ENCODE measurements at regions not wholly inside any gene's neighbourhood (a gene's known extent, or its start where the extent isn't known, plus 50 kb on each side); places are given as distances from the start of the nearest gene placed in this dataset.

DNA sequence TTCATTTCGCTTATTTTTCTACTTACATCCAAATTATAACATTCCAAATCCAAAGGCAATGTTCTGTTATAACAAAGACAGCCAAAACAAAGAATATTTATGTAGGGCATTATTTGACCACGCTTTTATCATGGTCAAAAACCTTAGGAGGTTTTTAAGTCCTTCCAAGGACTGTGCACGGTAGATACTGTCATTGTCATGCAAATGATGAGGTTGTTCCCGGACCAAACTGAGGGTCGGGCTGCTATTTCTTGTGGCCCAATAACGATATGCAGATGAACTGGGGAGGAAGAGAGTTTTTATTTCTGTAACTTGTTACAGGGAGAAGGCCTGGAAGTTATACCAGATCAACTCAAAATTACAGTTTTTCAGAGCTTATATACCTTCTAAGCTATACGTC, 56.6 kb upstream of the STEAP4 start:
- Histone ChIP-seq H4K5ac (ENCODE audit: insufficient read length, low read depth, low read length) (no peak overlapping the region), H3K9ac (ENCODE audit: extremely low read depth, insufficient read length, low read length) (no peak overlapping the region), H3K23ac (ENCODE audit: insufficient read length, low read depth, low read length) (no peak overlapping the region), H3T11ph (ENCODE audit: low read length) (no peak overlapping the region), H3K27me3 (ENCODE audit: insufficient read depth, low read length) (no peaks in the 10 kb centered on the region), H3K23me2 (ENCODE audit: insufficient read length, low read depth, low read length, poor library complexity, severe bottlenecking) (no peaks in the 10 kb centered on the region), H3K4me1 (ENCODE audit: insufficient read depth, low read length) (no peaks in the 10 kb centered on the region; the same call in none of the 2 replicates), H4K8ac (replicated peaks; ENCODE audit: insufficient read length, low read depth, low read length) (no peak overlapping the region), H2AK5ac (ENCODE audit: insufficient read length, low read length) (no peak overlapping the region), H3K18ac (ENCODE audit: insufficient read length, low read depth, low read length) (no peak overlapping the region), H3K14ac (ENCODE audit: insufficient read depth, low read length) (no peak overlapping the region), H3K79me1 (ENCODE audit: insufficient read depth, low read depth, low read length, poor library complexity, severe bottlenecking) (no peaks in the 10 kb centered on the region), H3K56ac (ENCODE audit: insufficient read length, low read depth, low read length) (no peak overlapping the region), H2AFZ (ENCODE audit: low read length) (no peak overlapping the region), H4K91ac (ENCODE audit: insufficient read length, low read depth, low read length) (no peak overlapping the region), H2BK12ac (ENCODE audit: insufficient read length, low read depth, low read length) (no peak overlapping the region), H3K4me2 (ENCODE audit: insufficient read depth, insufficient read length, low read length) (no peak overlapping the region), H3K9me3 (ENCODE audit: control insufficient read depth, low read depth, low read length) (no peaks in the 10 kb centered on the region), H3K4ac (ENCODE audit: low read depth, low read length) (no peak overlapping the region), H2BK5ac (ENCODE audit: insufficient read length, low read length) (no peak overlapping the region), H3K79me2 (ENCODE audit: insufficient read depth, low read length) (no peaks in the 10 kb centered on the region), H2BK20ac (ENCODE audit: low read depth, low read length, poor library complexity, severe bottlenecking) (no peak overlapping the region), H3K27ac (ENCODE audit: insufficient read length, low read depth, low read length) (no peak overlapping the region), H4K20me1 (ENCODE audit: control insufficient read depth, insufficient read depth, insufficient read length) (no peaks in the 10 kb centered on the region), H2BK120ac (ENCODE audit: low read depth, low read length, poor library complexity, severe bottlenecking) (no peak overlapping the region), H2BK15ac (ENCODE audit: low read depth, low read length) (no peak overlapping the region)
- no peak for DNase-seq
- TF ChIP-seq, protein P1, sequence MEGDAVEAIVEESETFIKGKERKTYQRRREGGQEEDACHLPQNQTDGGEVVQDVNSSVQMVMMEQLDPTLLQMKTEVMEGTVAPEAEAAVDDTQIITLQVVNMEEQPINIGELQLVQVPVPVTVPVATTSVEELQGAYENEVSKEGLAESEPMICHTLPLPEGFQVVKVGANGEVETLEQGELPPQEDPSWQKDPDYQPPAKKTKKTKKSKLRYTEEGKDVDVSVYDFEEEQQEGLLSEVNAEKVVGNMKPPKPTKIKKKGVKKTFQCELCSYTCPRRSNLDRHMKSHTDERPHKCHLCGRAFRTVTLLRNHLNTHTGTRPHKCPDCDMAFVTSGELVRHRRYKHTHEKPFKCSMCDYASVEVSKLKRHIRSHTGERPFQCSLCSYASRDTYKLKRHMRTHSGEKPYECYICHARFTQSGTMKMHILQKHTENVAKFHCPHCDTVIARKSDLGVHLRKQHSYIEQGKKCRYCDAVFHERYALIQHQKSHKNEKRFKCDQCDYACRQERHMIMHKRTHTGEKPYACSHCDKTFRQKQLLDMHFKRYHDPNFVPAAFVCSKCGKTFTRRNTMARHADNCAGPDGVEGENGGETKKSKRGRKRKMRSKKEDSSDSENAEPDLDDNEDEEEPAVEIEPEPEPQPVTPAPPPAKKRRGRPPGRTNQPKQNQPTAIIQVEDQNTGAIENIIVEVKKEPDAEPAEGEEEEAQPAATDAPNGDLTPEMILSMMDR (conservative IDR thresholded peaks at IDR 0.05): no peak
- no peak overlapping the region for H3K4me3 Mint-ChIP-seq
- H3K27ac Mint-ChIP-seq: peak overlapping the region in 1 of 3 experiments; percentile 29; a peak in 2 of 7 replicates
- H3K9me3 Mint-ChIP-seq: no peaks in the 10 kb centered on the region
- WGBS (ENCODE audit: extremely low coverage, insufficient read length, low lambda C conversion rate): 100% methylated on average over 1 of the region's 7 CpGs
- no peaks in the 10 kb centered on the region for H3K27me3 Mint-ChIP-seq (ENCODE audit: low read depth)
- H3K4me1 Mint-ChIP-seq: peaks cover 31 to 40% of the 10 kb centered on the region in 2 experiments
- H3K36me3 Mint-ChIP-seq (ENCODE audit: insufficient read depth in 1 of 3, low read depth in 3 of 3): no peaks in the 10 kb centered on the region
